GM12892 (cell line): ENCODE measurements at regions not wholly inside any gene's neighbourhood (a gene's known extent, or its start where the extent isn't known, plus 50 kb on each side); places are given as distances from the start of the nearest gene placed in this dataset.

Experiments
- POLR2A ChIP-seq: IDR thresholded peaks from 2 replicates; pipeline ENCODE4 v1.6.1; 2011; ENCODE audit warnings: low read depth, low read length, control low read depth
- POLR2AphosphoS5 ChIP-seq: IDR thresholded peaks from 2 replicates; pipeline ENCODE4 v1.6.1; 2011; ENCODE audit warnings: low read depth, low read length, control low read depth
- TAF1 ChIP-seq: IDR thresholded peaks from 2 replicates; pipeline ENCODE4 v1.6.1; 2011; ENCODE audit warnings: low read depth, mild to moderate bottlenecking, control low read depth, low read length, borderline replicate concordance

DNA sequence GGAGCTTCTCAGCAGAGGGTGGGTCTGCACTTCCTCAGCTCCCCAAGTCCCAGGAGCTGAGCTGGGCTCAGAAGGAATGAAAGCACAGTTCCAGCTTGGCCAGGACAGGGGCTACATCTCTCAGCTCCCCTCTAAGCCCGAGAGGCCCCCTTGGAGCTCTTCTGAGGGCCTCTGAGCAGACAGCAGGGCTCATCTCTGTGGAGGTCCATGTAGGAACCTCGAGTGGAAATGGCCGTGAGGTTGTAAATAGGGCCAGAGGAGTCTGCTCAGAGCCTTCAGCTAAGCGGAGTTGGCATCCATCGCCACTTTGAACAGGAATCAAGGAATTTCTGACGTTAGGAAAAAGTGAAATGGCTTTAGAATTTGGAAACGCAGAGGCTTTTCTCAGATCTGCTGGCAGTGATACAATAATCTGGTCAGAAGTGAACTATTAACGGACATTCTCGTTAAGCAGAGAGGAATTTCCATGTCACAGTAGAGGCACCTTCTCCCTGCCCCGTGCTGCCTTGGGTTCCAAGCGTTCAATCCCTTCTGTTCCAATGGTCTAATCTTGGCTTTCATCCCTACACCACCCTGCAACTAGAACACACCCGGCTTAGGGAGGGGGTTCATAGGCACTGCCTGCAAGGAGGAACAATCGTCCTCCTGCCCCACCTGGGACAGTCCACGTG lies 213.9 kb downstream of the NDUFA10 start:
- no peak for TF ChIP-seq POLR2AphosphoS5
- no peak for TF ChIP-seq POLR2A
- no peak for TF ChIP-seq TAF1
